ENCODE measurements at regions not wholly inside any gene's neighbourhood (a gene's known extent, or its start where the extent isn't known, plus 50 kb on each side); places are given as distances from the start of the nearest gene placed in this dataset.

GRCh38 chr1:232873931-232874330 is 68.7 kb downstream of the MAP10 start:
- H3K9me3 ChIP-seq, result no peaks in the 10 kb centered on the region
- H3K36me3 ChIP-seq, result no peaks in the 10 kb centered on the region
- no peak for DNase-seq
- WGBS (ENCODE audit: insufficient coverage, low coverage, low lambda C conversion rate, missing lambda C conversion rate), result 82% methylated on average over 7 of the region's 7 CpGs
- H3K27ac ChIP-seq, result no peak overlapping the region
- no peaks in the 10 kb centered on the region for H3K27me3 ChIP-seq
- no peak for TF ChIP-seq POLR2A (IDR thresholded peaks at IDR 0.05)
- TF ChIP-seq, protein P1, sequence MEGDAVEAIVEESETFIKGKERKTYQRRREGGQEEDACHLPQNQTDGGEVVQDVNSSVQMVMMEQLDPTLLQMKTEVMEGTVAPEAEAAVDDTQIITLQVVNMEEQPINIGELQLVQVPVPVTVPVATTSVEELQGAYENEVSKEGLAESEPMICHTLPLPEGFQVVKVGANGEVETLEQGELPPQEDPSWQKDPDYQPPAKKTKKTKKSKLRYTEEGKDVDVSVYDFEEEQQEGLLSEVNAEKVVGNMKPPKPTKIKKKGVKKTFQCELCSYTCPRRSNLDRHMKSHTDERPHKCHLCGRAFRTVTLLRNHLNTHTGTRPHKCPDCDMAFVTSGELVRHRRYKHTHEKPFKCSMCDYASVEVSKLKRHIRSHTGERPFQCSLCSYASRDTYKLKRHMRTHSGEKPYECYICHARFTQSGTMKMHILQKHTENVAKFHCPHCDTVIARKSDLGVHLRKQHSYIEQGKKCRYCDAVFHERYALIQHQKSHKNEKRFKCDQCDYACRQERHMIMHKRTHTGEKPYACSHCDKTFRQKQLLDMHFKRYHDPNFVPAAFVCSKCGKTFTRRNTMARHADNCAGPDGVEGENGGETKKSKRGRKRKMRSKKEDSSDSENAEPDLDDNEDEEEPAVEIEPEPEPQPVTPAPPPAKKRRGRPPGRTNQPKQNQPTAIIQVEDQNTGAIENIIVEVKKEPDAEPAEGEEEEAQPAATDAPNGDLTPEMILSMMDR (IDR thresholded peaks at IDR 0.05), result no peak
- H3K4me3 ChIP-seq, result no peak overlapping the region
- intact Hi-C loops (cut with DNase I), result no loop called here
- H3K4me1 ChIP-seq, result peaks cover 0 to 6% (median 3%) of the 10 kb centered on the region in 4 donors
- ATAC-seq, result no peak

GRCh38 chr1:232875536-232875935 is 70.3 kb downstream of the MAP10 start:
- H3K27ac ChIP-seq, result no peak overlapping the region
- TF ChIP-seq, protein P1 (IDR thresholded peaks at IDR 0.05), result no peak
- no peak for TF ChIP-seq POLR2A (IDR thresholded peaks at IDR 0.05)
- no peak overlapping the region for H3K4me3 ChIP-seq
- 77% methylated on average over 4 of the region's 5 CpGs for WGBS (ENCODE audit: insufficient coverage, low coverage, low lambda C conversion rate, missing lambda C conversion rate)
- DNase-seq (no peak), ATAC-seq (no peak)
- no peaks in the 10 kb centered on the region for H3K4me1 ChIP-seq
- no peaks in the 10 kb centered on the region for H3K27me3 ChIP-seq
- intact Hi-C loops (cut with DNase I), result no loop called here
- no peaks in the 10 kb centered on the region for H3K36me3 ChIP-seq
- H3K9me3 ChIP-seq, result no peaks in the 10 kb centered on the region

GRCh38 chr1:232876506-232877364 is 71.5 kb downstream of the MAP10 start:
- Histone ChIP-seq H3K9me3 (no peaks in the 10 kb centered on the region), H3K4me1 (no peaks in the 10 kb centered on the region), H3K4me3 (no peak overlapping the region), H3K36me3 (no peaks in the 10 kb centered on the region), H3K27me3 (no peaks in the 10 kb centered on the region), H3K27ac (no peak overlapping the region)
- DNase-seq (no peak), ATAC-seq (no peak)
- WGBS (ENCODE audit: insufficient coverage, low coverage, low lambda C conversion rate, missing lambda C conversion rate), result 71% methylated on average over 11 of the region's 11 CpGs
- intact Hi-C loops (cut with DNase I), result no loop called here
- TF ChIP-seq, protein P1 (IDR thresholded peaks at IDR 0.05), result no peak

- no peaks in the 10 kb centered on the region for H3K36me3 ChIP-seq
- WGBS (ENCODE audit: insufficient coverage, low coverage, low lambda C conversion rate, missing lambda C conversion rate), result 79% methylated on average over 8 of the region's 10 CpGs
- DNase-seq (no peak), ATAC-seq (no peak)
- no peak overlapping the region for H3K27ac ChIP-seq
- no peaks in the 10 kb centered on the region for H3K4me1 ChIP-seq
- no peaks in the 10 kb centered on the region for H3K27me3 ChIP-seq
- intact Hi-C loops (cut with DNase I), result no loop called here
- no peak overlapping the region for H3K4me3 ChIP-seq
- H3K9me3 ChIP-seq, result no peaks in the 10 kb centered on the region
- TF ChIP-seq, protein P1 (IDR thresholded peaks at IDR 0.05), result no peak
- no peak for TF ChIP-seq POLR2A (IDR thresholded peaks at IDR 0.05)
These were observed 72.3 kb downstream of the MAP10 start for GRCh38 chr1:232877365-232878028.
